ENCODE measurements at regions not wholly inside any gene's neighbourhood (a gene's known extent, or its start where the extent isn't known, plus 50 kb on each side); places are given as distances from the start of the nearest gene placed in this dataset.

- intact Hi-C loops (cut with DNase I): no loop called here
Measured at GRCh38 chr13:82407321-82407720, 1475.0 kb downstream of the SLITRK1 start.

DNA sequence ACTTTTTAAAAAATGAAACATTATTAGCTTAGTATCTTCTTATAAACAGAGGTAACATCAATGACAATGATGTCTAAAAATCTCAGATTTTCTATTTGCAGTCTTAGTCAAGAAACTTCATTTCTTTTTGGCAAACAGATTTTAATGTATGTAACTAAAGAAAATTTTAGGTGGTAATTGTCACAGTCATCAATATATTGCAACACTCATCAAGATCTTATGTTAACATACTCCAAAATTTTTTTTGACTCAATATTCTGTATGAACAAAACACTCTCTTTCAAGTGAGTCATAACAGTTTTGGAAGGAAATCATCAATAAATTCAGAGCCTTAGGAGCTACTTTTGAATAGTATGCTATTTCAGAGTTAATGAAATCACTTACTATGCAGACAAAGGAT, 1507.6 kb downstream of the SLITRK1 start:
- intact Hi-C loops (cut with DNase I): no loop called here
- no peak for DNase-seq (ENCODE audit: low spot score)
- Histone ChIP-seq H3K4me1 (replicated peaks) (no peaks in the 10 kb centered on the region), H3K27ac (no peak overlapping the region), H3K9me3 (no peaks in the 10 kb centered on the region), H3K36me3 (no peaks in the 10 kb centered on the region), H3K4me3 (no peak overlapping the region), H3K27me3 (replicated peaks; ENCODE audit: insufficient read depth) (no peaks in the 10 kb centered on the region)
- no peak for TF ChIP-seq POLR2A (IDR thresholded peaks at IDR 0.05)
- no peak for TF ChIP-seq POLR2AphosphoS5 (IDR thresholded peaks at IDR 0.05)
- TF ChIP-seq CTCF (IDR thresholded peaks at IDR 0.05): no peak

More at GRCh38 chr13:82407321-82407720, 1475.0 kb downstream of the SLITRK1 start:
- DNase-seq (ENCODE audit: low spot score): no peak
- WGBS: 93% methylated on average over 4 of the region's 4 CpGs
- H3K4me1 ChIP-seq (replicated peaks): no peaks in the 10 kb centered on the region
- TF ChIP-seq POLR2A (IDR thresholded peaks at IDR 0.05): no peak
- no peak for TF ChIP-seq POLR2AphosphoS5 (IDR thresholded peaks at IDR 0.05)
- TF ChIP-seq CTCF (IDR thresholded peaks at IDR 0.05): no peak
- no peak overlapping the region for H3K4me3 ChIP-seq
- H3K27ac ChIP-seq: no peak overlapping the region
- no peaks in the 10 kb centered on the region for H3K36me3 ChIP-seq
- H3K27me3 ChIP-seq (replicated peaks; ENCODE audit: insufficient read depth): no peaks in the 10 kb centered on the region
- no peaks in the 10 kb centered on the region for H3K9me3 ChIP-seq

DNA sequence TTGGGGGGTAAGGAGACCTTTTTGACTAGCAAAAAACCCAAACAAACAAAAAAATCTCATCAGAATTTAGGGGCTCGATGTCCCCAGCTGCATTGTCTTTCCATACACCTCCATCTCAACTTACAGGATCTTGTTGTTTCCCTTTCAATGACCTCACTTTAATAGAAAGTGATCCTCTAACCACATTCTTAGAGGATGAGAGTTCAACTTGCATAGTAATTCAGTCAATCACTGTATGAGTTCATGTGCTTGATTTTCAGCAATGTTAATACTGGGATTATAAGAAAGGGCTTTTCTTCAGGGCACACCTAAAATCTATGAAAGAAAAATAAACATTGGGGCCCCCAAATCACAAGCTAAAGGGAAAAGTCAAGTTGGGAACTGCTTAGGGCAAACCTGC, 1512.0 kb downstream of the SLITRK1 start:
- intact Hi-C loops (cut with DNase I): no loop called here
- H3K4me3 ChIP-seq: no peak overlapping the region
- no peaks in the 10 kb centered on the region for H3K27me3 ChIP-seq (replicated peaks; ENCODE audit: insufficient read depth)
- WGBS: 81% methylated on average over 1 of the region's 1 CpG
- TF ChIP-seq POLR2AphosphoS5 (IDR thresholded peaks at IDR 0.05): no peak
- no peak for TF ChIP-seq POLR2A (IDR thresholded peaks at IDR 0.05)
- no peak for TF ChIP-seq CTCF (IDR thresholded peaks at IDR 0.05)
- H3K9me3 ChIP-seq: no peaks in the 10 kb centered on the region
- H3K4me1 ChIP-seq (replicated peaks): no peaks in the 10 kb centered on the region
- H3K27ac ChIP-seq: no peak overlapping the region
- DNase-seq (ENCODE audit: low spot score): no peak
- H3K36me3 ChIP-seq: no peaks in the 10 kb centered on the region

DNA sequence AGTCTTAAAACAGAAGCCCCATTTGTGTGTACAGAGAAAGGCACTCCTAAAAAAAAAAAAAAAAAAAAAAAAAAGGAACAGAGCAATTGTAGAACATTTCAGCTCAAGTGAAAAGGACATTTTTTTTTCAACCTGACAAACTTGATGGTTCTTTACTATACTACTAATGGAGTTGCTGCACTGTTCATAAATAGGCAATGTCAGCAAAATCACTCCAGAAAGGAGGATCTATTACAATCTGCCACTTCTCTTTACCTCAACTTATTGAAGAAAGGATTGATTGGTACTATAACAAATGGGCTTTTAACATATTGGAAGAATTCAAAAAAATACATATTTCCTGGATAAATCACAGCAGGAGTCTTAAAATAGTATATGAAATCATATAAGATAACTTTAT, 1517.7 kb downstream of the SLITRK1 start:
- no peaks in the 10 kb centered on the region for H3K4me1 ChIP-seq (replicated peaks)
- no peak for DNase-seq (ENCODE audit: low spot score)
- intact Hi-C loops (cut with DNase I): no loop called here
- TF ChIP-seq POLR2A (IDR thresholded peaks at IDR 0.05) (no peak), POLR2AphosphoS5 (IDR thresholded peaks at IDR 0.05) (no peak), CTCF (IDR thresholded peaks at IDR 0.05) (no peak)
- H3K4me3 ChIP-seq: no peak overlapping the region
- no peaks in the 10 kb centered on the region for H3K27me3 ChIP-seq (replicated peaks; ENCODE audit: insufficient read depth)
- H3K9me3 ChIP-seq: no peaks in the 10 kb centered on the region
- H3K27ac ChIP-seq: no peak overlapping the region
- H3K36me3 ChIP-seq: no peaks in the 10 kb centered on the region

- no peaks in the 10 kb centered on the region for H3K9me3 ChIP-seq
- H3K4me1 ChIP-seq (replicated peaks): no peaks in the 10 kb centered on the region
- no peaks in the 10 kb centered on the region for H3K36me3 ChIP-seq
- no peak for TF ChIP-seq POLR2A (IDR thresholded peaks at IDR 0.05)
- TF ChIP-seq CTCF (IDR thresholded peaks at IDR 0.05): no peak
- TF ChIP-seq POLR2AphosphoS5 (IDR thresholded peaks at IDR 0.05): no peak
- no peak for DNase-seq (ENCODE audit: low spot score)
- intact Hi-C loops (cut with DNase I): no loop called here
- 46% methylated on average over 1 of the region's 1 CpG for WGBS
- no peak overlapping the region for H3K27ac ChIP-seq
- H3K27me3 ChIP-seq (replicated peaks; ENCODE audit: insufficient read depth): no peaks in the 10 kb centered on the region
- H3K4me3 ChIP-seq: no peak overlapping the region
Measured at GRCh38 chr13:82358284-82358683, 1524.0 kb downstream of the SLITRK1 start.
